HG03460 (cell line): ENCODE measurements at regions not wholly inside any gene's neighbourhood (a gene's known extent, or its start where the extent isn't known, plus 50 kb on each side); places are given as distances from the start of the nearest gene placed in this dataset.
"Not testable (repeated sequence)": the region's sequence is repeated elsewhere in the genome, so short reads cannot be mapped to it uniquely, and the experiment has no call there.

Experiments used
- ATAC-seq: cut with Tn5 transposase; IDR thresholded peaks from one replicate; pipeline ENCODE4 v1.9.1; 2021; ENCODE audit not compliant: unreplicated experiment

DNA sequence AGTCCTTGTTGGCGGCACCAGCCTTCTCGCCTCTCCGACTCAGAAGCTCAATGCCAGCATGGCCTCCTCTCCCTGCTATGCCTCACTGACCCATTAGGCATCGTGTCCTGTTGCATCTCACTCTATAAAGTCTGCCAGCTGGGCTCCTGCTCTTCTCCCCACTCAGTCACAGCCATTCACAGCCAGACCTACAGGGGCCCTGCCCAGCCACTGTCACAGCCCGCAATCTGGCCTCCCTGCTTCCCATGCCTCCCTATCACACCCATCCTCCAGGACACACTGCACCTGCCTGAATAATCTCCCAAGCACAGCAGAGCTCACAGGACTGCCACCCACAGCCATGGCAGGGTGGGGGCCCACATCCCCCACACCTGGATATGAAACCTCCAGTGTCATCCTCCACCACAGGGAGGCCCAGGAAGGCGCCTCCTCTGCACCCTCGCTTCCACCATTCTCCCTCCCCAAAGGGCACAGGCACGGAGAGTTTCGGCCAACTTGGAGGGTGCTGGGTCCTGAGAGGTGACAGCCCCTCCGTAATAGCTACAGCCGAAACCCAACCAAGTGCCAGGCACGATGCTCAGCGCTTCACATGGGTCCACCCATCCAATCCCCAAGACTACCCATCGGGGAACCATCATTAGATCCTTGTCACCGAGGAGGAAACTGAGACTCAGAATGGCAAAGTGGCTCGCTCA lies 370.3 kb downstream of the BCL11B start:
- ATAC-seq, result no peak

DNA sequence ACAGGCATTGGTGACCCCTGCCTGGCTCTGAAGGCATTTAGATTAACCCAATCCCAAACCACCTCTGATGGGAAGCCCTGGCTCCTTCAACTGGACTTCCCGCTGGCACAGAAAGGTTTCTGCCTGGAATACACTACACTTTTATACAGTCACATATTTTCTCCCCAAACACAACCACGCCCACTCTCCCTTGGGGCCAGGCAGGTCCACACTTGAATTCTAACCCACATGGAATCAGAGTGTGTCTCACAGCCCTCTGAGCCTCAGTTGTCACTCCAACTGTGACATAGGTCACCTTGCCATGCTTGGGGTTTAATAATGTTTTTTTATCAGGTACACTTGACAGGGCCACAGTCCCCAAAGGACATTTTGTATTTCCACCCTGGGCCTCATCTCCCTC lies 368.6 kb downstream of the BCL11B start:
- no peak for ATAC-seq

DNA sequence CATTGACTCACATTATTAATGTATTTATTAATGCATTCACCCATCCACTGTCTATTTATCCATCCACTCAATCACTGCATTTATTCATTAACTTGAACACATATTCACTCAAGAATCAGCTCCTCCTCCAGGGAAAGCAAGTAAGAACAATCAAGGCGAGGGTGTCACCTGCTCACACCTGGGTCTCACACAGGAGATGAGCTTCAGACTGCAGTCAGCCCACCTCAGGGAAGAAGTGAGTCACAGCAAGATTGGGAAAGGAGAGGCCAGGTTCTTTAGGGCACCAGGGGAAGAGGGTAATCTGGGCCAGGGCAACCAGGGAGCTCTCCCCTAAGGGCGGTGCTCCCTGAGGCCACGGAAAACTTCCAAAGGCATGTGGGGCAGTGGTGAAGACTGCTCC lies 367.3 kb downstream of the BCL11B start:
- no peak for ATAC-seq

DNA sequence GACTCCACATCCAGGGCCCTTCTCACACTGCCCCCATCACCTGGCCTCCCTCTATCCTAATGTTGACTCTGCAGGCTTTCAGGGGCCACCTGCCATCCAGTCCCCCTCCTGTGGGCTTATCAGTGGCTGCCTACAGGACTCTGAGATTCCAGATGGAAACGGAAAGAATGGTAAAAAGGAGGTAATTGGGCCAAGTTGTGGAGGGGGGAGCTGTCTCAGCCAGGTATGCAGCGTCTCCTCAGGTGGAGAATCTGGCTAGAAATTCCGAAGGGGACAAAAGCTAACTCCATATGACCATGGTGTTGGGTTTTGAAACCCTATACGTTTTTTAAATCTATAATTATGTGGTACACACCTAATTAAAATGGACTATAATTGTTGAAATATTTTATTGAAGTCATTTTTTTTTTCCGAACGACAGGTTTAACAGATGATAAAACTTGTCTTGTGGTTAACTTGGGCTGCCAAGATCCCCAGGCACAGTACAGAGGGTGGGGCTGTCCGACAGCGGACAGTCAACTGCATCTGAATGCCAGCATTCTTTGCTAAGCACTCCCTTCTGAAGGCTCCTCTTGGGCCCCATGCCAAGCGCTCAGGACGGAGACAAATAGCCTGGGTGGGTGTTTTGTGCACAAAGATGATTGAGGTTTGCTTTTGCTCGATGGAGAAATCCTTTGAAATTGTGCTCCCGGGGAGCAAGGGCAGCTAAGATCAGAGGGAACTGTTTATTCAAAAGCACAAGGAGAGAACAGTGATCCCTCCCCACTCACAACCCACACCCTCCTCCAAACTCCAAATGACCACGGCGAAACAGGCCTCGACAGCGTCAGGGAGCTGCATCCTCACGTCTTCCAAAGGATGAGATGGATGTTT lies 365.6 kb downstream of the BCL11B start:
- no peak for ATAC-seq

DNA sequence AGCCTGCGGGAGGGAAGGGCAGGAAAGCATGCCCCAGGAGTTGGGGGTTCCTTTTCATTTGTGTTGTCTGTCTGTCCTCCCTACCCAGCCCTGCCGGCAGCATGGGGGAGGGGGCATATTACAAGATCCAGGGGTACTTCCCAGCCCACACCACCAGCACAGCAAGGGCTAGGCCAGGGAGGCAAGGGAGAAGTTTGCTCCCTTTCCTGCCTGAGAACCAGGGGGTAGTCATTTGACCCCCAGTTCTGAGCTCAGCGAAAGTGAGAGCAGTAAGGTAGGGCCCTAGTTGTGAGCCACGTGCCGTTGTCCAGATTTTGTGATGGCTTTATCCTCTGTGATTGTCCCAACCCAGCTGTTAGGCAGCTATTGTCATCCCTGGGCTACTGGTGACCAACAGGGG lies 364.7 kb downstream of the BCL11B start:
- no peak for ATAC-seq

DNA sequence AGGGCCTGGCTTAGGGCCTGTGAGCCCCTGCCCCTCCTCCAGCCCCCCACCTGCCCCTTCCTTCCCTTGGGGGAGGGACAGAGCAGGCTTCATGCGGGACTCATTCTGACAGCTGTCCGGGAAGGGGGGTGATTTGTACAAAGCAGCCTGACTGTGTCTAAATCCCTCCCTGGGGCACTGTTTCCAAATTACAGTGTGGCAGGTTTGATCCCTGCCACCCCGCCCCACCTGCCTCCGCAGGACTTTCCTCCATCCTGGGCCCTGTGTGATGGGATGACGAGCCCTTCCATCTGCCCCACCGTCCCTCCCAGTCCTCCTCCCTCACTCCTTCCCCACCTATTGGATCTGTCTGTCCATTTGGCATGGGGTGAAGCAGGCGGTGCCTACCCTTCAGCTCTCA lies 363.9 kb downstream of the BCL11B start:
- ATAC-seq, result no peak

DNA sequence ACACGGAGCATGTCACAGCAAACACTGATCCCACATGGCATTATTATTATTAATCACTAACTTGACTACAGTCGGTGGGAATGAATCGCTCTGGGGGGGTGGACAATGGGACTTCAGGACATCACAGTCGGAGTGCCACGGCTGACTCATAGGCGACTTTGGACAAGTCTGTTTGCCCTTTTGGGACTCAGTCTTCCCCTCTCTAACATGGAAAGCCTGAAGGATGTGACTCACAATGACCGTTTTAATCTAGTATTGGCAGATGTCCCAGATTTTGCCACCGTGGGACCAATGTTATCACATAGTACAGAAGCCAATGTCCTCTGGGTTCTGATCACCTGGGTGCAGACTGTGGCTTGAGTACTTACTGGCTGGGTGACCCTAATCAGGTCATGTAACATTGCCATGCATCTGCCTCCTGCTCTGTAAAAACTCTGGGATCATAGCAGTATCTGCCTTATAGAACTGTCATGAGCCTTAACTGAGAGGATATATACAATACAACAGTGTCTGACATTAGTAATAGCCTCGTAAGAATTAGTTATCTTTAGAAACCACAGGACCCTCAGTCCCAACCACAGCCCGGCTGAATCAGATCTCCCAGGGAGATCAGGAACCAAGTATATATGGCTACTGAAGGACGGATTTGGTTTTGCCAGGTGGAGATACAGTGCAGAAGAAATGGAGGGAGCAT lies 362.6 kb downstream of the BCL11B start:
- no peak for ATAC-seq

DNA sequence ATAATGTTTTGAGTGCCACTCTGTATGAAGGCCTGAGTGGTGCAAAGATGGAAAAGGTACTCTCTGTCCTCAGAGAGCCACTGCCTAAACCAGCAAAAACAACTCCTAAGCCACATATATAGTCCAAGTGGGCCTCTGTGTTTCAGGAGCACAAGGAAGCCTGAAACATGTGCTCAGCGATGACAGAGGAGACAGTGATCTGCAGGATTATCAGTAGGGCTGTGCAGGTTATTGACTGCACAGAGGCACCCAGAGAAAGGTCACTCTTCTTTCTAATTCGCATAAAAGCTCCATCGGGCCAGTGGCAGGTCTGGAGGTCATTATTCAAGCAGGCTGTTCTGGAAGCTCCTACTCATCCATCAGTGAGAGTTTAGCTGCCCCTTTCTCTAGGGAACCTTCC lies 361.9 kb downstream of the BCL11B start:
- ATAC-seq, result no peak

DNA sequence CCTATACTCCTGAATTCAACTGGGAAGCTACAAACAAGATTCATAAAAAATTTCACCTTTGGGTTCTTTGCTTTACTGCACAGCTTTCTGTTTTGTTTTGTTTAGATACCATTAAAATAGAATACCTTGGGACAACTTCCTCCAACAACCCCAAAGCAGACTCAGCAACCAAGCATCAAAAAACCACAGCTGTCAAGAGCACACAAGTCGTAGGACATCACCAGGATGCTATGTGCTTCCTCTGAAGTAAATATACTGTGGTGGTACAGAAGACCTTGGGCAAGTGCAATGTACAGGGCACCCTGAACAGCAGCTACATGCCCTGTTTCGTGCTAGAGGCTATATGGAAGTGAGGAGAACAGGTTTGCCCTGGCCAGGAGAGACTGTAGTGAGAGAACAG lies 359.3 kb downstream of the BCL11B start:
- ATAC-seq, result no peak

DNA sequence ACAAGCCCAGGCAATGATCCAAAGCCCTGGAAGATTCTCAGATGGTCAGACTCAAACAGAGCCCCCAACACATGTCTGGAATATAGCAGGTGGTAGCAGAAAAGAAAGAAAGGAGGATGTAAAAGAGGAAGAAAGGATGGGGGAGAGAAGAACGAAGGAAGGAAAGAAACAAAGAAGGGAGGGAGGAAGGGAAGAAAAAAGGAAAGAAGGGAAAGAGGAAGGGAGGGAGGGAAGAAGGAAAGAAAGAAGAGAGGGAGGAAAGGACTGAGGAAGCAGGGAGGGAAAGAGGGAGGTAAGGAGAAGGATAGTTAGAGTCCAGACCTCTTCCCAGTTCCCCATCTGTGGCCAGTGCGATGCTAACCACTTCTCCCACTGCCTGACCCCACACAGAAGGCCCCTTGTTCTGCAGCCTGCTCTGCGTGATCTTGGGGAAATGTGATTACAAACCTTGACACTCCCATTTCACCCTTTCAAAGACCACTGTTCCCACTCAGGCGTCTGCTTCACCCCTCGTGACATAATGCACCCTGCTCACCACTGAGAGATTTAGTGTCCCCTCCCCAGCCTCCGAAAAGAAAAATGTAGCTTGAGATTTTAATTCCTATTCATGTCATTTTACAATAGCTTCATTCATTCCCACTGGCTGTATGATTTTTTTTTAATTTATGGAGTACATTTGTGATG lies 357.9 kb downstream of the BCL11B start:
- ATAC-seq, result no peak

DNA sequence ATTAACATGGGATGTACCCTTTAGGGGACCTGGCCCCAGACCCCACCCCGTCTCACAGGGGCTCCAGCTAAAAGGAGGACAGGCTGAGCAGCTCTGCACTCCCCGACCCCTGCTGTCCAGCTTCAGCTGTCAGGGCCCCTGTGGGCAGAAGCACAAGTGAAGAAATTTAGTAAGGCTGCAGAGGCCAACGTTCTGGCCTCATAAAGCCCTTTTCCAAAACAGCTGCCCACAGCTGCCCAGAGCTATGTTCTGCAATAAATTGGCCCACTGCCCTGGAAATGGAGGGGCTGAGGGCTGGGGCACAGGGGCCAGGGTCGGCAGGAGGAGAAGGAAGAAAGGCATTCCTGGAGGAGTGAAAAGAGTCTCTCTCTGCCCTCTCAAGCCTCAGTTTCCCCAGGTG lies 357.1 kb downstream of the BCL11B start:
- no peak for ATAC-seq

DNA sequence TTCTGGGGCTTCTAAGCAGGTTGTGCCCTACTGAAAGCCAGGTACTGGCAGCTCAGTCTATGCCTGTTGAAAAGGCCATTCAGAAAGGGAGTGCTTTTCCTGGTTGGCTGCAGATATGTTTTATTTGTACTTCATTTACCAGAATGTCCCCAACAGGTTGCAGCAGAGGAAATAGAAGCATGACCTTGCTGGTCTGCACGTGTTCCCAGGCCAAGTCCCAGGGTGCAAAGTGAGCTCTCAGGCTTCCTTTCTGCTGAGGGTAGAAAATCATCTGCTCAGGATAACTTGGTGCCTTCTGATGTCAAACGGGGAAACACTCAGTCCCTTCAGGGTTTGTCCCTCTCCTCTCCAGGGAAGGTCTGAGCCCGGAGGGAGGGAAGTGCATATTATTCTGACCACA lies 356.4 kb downstream of the BCL11B start:
- no peak for ATAC-seq

DNA sequence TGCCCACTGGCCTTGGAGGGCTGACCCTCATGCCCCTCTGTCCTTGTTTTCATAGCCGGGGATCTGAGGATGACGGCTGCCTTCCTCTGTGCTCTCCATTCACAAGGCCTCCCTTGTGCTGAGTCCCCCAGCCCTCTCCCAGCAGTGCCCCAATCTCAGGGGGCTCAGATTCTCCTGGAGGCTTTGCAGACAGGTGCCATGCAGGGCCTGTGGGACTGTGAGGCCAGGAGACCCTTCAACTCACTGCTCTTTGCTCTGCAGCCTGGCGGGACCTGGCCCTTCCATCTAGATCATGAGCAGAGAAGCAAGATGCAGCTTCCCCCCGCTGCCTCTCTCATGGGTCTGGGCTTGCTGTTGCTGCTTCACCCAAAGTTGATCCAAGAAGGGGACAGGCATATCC lies 356.0 kb downstream of the BCL11B start:
- no peak for ATAC-seq

DNA sequence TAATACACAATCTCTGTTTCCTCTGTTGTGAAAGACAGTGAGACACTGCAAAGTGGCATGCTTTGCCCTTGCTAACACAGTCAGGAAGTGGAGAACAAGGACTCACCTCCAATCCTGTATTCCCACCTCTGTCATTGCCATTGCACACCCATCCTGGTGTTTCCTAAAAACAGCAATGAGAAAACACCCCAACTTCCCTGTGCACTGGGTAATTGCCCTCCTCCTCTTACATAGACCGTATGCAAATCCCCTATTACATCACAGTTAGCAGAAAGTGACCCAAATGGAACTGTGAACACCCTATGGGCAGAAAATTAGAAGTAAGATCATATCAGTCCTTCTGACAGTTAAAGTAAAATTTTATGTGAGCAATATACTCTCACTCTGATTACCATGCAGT lies 355.5 kb downstream of the BCL11B start:
- ATAC-seq, result no peak

DNA sequence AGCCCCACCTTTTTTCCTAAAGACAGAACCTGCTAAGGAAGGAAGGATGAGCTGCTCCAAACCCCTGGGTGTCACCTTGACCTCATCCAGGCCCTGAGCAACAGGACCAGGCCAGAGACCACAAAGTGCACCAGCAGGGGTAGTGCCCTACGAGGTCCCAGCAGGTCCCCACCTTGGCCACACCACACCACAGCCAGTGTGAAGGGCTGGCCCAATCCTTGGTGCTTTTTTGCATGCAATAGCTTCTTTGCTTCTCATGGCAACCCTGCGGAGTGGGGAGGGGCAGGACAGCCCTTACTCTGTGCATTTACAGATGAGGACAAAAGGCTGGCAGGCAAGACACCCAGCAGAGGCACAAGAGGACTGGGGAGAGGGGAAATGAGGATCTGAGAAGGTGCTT lies 352.6 kb downstream of the BCL11B start:
- ATAC-seq, result no peak

DNA sequence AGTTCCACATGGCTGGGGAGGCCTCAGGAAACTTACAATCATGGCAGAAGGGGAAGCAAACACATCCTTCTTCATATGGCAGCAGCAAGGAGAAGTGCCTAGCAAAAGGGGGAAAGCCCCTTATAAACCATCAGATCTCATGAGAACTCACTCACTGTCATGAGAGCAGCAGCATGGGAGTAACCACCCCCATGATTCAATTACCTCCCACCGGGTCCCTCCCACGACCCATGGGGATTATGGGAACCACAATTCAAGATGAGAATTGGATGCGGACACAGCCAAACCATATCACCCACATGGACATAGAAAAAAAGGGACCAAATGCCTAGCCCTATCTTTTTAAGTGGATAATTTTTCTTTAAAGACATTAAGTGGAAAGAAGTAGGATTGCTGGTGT lies 350.7 kb downstream of the BCL11B start:
- not testable (repeated sequence) for ATAC-seq

DNA sequence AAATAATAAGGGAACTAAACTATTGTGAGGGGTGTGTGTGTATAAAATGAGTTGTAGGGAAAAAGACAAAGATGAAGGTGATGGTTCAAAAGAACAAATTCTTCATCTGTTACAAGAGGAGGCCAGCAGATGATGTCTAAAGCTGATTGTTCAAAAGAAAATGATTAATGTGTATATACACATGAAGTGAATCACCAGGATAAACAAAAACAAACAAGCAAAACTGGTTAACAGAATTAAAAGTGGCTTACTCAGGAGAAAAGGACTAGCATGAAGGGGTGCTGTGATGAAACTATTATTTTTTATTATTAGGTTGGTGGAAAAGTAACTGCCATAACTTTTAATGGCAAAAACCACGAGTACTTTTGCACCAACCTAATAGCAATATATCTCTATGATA lies 348.4 kb downstream of the BCL11B start:
- ATAC-seq, result no peak

DNA sequence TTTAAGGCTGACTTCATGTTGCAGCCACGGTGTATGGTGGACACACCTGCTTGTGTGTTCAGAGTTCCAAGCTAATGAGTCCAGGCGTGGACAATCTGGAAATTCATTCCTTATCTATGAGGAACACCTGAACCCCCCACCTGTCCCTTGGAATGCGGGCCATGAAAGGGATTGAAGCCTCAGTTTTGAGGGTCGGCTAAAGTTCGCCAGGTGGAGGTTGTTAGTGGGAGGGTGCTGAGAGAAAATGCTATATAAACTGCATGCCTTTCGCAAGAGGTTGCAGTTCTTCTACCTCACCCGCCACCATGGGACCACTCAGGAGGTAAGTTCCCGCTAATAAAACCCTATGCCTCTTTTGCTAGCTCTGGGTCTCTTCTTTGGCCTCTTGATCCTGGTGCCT lies 348.0 kb downstream of the BCL11B start:
- no peak for ATAC-seq

DNA sequence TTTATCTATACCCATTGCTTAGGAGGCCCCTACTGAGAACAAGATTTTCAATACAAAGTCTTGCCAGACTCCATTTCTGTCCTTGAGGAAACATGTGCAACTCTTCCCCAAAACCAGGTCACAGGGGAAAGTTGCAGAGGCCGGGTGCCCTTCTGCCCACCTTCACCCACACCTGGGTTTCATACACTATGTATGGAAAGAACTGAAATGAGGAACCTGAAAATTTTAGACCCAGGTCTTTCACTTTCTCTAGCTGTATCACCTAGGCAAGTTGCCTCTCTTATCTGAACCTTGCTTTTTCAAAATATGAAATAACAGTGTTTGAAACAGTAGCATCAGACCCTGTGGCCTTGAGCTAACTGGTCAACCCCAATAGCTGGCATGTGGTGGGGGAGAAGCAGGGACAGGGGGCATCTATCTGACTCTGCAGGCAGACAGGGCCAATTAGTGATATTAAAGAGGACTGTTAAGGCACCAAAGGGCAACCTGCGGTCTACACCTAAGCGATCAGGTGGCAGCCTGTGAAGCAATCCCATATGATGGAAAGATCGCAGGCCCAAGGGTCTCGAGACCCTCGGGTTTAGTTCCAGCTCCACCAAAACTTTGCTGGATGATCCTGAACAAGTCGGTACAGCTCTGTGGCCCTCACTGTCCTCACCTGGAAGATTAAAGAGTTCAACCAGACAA lies 346.5 kb downstream of the BCL11B start:
- ATAC-seq, result no peak

DNA sequence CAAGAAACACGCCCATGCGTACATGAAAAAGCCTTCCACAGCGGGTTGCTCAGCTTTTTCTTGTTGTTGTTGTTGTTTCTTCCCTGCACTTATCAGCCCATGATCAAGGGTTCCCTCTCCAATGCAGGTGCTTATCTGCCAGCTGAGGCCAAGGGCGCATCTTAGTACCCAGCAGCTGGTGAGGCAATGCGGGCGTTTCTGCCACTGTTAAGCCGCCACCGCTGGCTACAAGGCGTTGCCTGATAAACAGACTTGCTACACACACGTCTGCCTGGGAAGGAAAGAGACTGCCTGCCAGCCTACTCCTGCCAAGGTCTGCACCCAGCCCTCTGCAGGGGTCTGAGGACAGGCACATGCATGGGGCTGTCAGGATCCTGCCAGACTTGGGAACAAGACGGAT lies 345.9 kb downstream of the BCL11B start:
- no peak for ATAC-seq

DNA sequence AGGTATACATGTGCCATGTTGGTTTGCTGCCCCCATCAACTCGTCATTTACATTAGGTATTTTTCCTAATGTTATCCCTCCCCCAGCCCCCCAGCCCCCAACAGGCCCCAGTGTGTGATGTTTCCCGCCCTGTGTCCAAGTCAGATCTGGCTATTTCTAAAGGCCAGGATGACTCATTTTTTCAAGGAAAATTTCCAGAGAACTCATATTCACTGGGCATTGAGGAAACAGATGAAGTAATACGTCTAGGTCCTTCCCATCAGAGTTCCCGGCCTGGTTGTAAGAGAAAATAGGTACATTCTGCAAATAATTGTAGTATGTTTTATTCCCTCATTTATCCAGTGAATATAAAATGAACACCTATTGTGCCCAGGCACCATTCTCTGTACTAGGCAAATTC lies 345.2 kb downstream of the BCL11B start:
- ATAC-seq, result no peak
